ENCODE measurements at regions not wholly inside any gene's neighbourhood (a gene's known extent, or its start where the extent isn't known, plus 50 kb on each side); places are given as distances from the start of the nearest gene placed in this dataset.
"Not testable (repeated sequence)": the region's sequence is repeated elsewhere in the genome, so short reads cannot be mapped to it uniquely, and the experiment has no call there.

- not testable (repeated sequence) for TF ChIP-seq CTCF (IDR thresholded peaks at IDR 0.05; ENCODE audit: low read depth, low read length); POLR2A (IDR thresholded peaks at IDR 0.05; ENCODE audit: extremely low read depth, insufficient read length)
Measured at GRCh38 chr6:57986584-57986983, 669.2 kb downstream of the PRIM2 start.
